ENCODE measurements at regions not wholly inside any gene's neighbourhood (a gene's known extent, or its start where the extent isn't known, plus 50 kb on each side); places are given as distances from the start of the nearest gene placed in this dataset.

DNA sequence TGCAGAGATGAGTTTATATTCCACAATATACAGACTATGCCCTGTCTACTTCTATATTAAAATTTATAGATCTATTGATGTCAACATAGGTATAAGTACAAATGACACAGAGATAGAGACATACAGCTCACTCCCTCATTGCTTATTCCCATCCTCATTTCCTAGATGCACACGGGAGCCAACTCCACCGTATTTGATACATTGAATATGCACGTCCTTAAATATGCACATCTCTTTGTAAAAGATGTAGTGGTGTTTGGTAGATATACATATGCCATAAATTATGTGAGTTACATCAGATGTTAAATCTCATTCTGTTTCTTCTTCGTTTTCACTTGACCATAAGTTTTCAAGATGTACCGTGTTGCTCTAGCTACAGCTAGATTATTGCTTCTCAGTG is 179.2 kb upstream of the RAB6C start:
- H3K4me2 ChIP-seq = no peak overlapping the region
- no peaks in the 10 kb centered on the region for H3K27me3 ChIP-seq
- H3K27me3 Mint-ChIP-seq (ENCODE audit: insufficient read depth, low read depth) = peaks cover 3% of the 10 kb centered on the region
- TF ChIP-seq EZH2 (IDR thresholded peaks at IDR 0.05) (no peak), EZH2phosphoT487 (IDR thresholded peaks at IDR 0.05) (no peak)
- TF ChIP-seq, protein P1, sequence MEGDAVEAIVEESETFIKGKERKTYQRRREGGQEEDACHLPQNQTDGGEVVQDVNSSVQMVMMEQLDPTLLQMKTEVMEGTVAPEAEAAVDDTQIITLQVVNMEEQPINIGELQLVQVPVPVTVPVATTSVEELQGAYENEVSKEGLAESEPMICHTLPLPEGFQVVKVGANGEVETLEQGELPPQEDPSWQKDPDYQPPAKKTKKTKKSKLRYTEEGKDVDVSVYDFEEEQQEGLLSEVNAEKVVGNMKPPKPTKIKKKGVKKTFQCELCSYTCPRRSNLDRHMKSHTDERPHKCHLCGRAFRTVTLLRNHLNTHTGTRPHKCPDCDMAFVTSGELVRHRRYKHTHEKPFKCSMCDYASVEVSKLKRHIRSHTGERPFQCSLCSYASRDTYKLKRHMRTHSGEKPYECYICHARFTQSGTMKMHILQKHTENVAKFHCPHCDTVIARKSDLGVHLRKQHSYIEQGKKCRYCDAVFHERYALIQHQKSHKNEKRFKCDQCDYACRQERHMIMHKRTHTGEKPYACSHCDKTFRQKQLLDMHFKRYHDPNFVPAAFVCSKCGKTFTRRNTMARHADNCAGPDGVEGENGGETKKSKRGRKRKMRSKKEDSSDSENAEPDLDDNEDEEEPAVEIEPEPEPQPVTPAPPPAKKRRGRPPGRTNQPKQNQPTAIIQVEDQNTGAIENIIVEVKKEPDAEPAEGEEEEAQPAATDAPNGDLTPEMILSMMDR (IDR thresholded peaks at IDR 0.05) = no peak
- H3F3A ChIP-seq (ENCODE audit: low read depth) = no peaks in the 10 kb centered on the region
- no peaks in the 10 kb centered on the region for H3K9me3 ChIP-seq (ENCODE audit: low read depth)
- no peak overlapping the region for H3K27ac ChIP-seq
- H3K79me2 ChIP-seq (ENCODE audit: low read depth) = no peaks in the 10 kb centered on the region
- H3K4me1 Mint-ChIP-seq = peaks cover 16% of the 10 kb centered on the region
- no peaks in the 10 kb centered on the region for H4K20me1 ChIP-seq (ENCODE audit: low read depth)
- H2AFZ ChIP-seq (replicated peaks) = no peak overlapping the region
- H3K4me3 Mint-ChIP-seq = no peak overlapping the region
- no peaks in the 10 kb centered on the region for H3K36me3 ChIP-seq
- no peak overlapping the region for H3K27ac Mint-ChIP-seq
- no peak for DNase-seq (ENCODE audit: low spot score)
- peaks cover 2% of the 10 kb centered on the region for H3K9me3 Mint-ChIP-seq
- H3K9ac ChIP-seq = no peak overlapping the region
- H3K4me1 ChIP-seq = no peaks in the 10 kb centered on the region
- no peaks in the 10 kb centered on the region for H3K36me3 Mint-ChIP-seq
- H3K4me3 ChIP-seq = no peak overlapping the region

DNA sequence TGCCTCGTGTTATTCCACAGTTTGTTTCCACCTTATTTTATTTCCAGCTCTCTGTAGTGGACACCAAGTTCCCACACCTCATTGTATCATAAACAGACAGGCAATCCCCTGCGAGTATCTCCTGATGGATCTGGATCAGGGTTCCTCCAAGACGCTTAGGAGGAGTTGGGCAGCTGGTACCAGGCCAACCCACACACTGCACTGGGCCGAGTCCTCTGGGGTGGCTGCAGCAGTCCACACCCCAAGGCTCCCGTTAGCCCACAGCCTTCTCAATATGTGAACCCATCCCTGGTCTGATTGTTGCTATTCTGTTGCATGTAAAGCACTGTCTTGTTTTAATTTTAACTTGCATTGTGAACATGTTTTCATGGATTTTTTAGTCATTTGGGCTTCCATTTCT is 178.8 kb upstream of the RAB6C start:
- no peak for DNase-seq (ENCODE audit: low spot score)

DNA sequence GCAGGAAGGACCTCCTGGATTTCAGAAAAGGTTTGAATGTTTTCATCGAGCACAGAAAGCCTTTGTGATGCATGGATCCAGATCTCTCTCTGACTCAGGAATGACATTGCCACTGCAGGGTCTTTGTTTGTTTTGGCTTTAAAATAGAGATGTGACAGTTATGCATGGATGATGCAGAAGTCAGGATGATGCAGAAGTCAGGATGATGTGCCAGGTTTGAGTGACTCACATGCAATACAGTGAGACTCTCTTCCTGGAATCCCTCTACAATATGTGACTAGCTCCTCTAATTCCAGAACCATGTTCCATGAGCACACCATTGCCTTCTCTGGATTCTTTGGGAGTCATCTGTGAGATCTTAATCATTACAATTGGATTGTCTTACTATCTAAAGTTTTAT is 177.9 kb upstream of the RAB6C start:
- Histone ChIP-seq H4K20me1 (ENCODE audit: low read depth) (no peaks in the 10 kb centered on the region), H3K79me2 (ENCODE audit: low read depth) (no peaks in the 10 kb centered on the region), H3K27me3 (no peaks in the 10 kb centered on the region), H3K4me1 (peaks cover 8% of the 10 kb centered on the region), H2AFZ (replicated peaks) (no peak overlapping the region), H3K36me3 (no peaks in the 10 kb centered on the region), H3K9me3 (ENCODE audit: low read depth) (no peaks in the 10 kb centered on the region), H3K4me3 (no peak overlapping the region), H3K27ac (no peak overlapping the region), H3K9ac (no peak overlapping the region), H3K4me2 (no peak overlapping the region), H3F3A (ENCODE audit: low read depth) (peaks cover 8% of the 10 kb centered on the region)
- Mint-ChIP-seq H3K4me1 (peaks cover 16% of the 10 kb centered on the region), H3K36me3 (no peaks in the 10 kb centered on the region), H3K9me3 (peaks cover 2% of the 10 kb centered on the region), H3K4me3 (no peak overlapping the region), H3K27ac (no peak overlapping the region), H3K27me3 (ENCODE audit: insufficient read depth, low read depth) (peaks cover 3% of the 10 kb centered on the region)
- TF ChIP-seq EZH2phosphoT487 (IDR thresholded peaks at IDR 0.05) (no peak), EZH2 (IDR thresholded peaks at IDR 0.05) (no peak)
- TF ChIP-seq, protein P1 (IDR thresholded peaks at IDR 0.05) = no peak
- no peak for DNase-seq (ENCODE audit: low spot score)

More for the DNA sequence above, 178.8 kb upstream of the RAB6C start:
- H3K4me3 Mint-ChIP-seq = no peak overlapping the region
- H3K9ac ChIP-seq = no peak overlapping the region
- H3K36me3 Mint-ChIP-seq = no peaks in the 10 kb centered on the region
- no peaks in the 10 kb centered on the region for H3K4me1 ChIP-seq
- peaks cover 2% of the 10 kb centered on the region for H3K9me3 Mint-ChIP-seq
- no peak overlapping the region for H3K4me2 ChIP-seq
- H3K27me3 ChIP-seq = no peaks in the 10 kb centered on the region
- no peak overlapping the region for H2AFZ ChIP-seq (replicated peaks)
- no peaks in the 10 kb centered on the region for H3K79me2 ChIP-seq (ENCODE audit: low read depth)
- H3K9me3 ChIP-seq (ENCODE audit: low read depth) = no peaks in the 10 kb centered on the region
- no peak overlapping the region for H3K27ac Mint-ChIP-seq
- no peaks in the 10 kb centered on the region for H3K36me3 ChIP-seq
- no peaks in the 10 kb centered on the region for H4K20me1 ChIP-seq (ENCODE audit: low read depth)
- TF ChIP-seq EZH2 (IDR thresholded peaks at IDR 0.05) (no peak), EZH2phosphoT487 (IDR thresholded peaks at IDR 0.05) (no peak)
- TF ChIP-seq, protein P1 (IDR thresholded peaks at IDR 0.05) = no peak
- H3K4me1 Mint-ChIP-seq = peaks cover 16% of the 10 kb centered on the region
- H3K27me3 Mint-ChIP-seq (ENCODE audit: insufficient read depth, low read depth) = peaks cover 3% of the 10 kb centered on the region
- H3K27ac ChIP-seq = no peak overlapping the region
- H3K4me3 ChIP-seq = no peak overlapping the region
- H3F3A ChIP-seq (ENCODE audit: low read depth) = no peaks in the 10 kb centered on the region

Measured in neural progenitor cell (in vitro differentiated cells).